PC-9 (cell line): ENCODE measurements at regions not wholly inside any gene's neighbourhood (a gene's known extent, or its start where the extent isn't known, plus 50 kb on each side); places are given as distances from the start of the nearest gene placed in this dataset.

Experiments used
- BruUV-seq: library from RNA; stranded (reverse); fragments of 400-500 nt; replicated peaks from 2 replicates; lab custom pipeline; 2021; lab: Mats Ljungman, UMichigan
- CTCF ChIA-PET: fragments of 300-600 bp; sonication (Branson Sonifier 250); formaldehyde crosslinking; loops from one replicate; lab custom pipeline; 2022; ENCODE audit warnings: antibody characterized with exemption; lab: Charles Lee
- POLR2A ChIA-PET: fragments of 300-600 bp; sonication (Branson Sonifier 250); formaldehyde crosslinking; loops from one replicate; lab custom pipeline; 2022; ENCODE audit warnings: antibody characterized with exemption; ENCODE audit not compliant: unreplicated experiment; lab: Charles Lee
- DNase-seq, 2 experiments: peaks; one replicate each; pipeline versions ENCODE4 v3.0.0 to v3.0.0-alpha.2; 2015 to 2022; ENCODE audit warnings: mixed read lengths in 1 of 2
- H2AFZ ChIP-seq: fragments of 200-600 bp; sonication (generic); 2 replicates; pipeline ENCODE4 v1.8.1; 2017; ENCODE audit warnings: antibody characterized with exemption
- H3F3A ChIP-seq: fragments of 200-600 bp; sonication (generic); 2 replicates; pipeline ENCODE4 v1.8.1; 2017; ENCODE audit warnings: antibody characterized with exemption, mild to moderate bottlenecking, low read depth; ENCODE audit not compliant: insufficient read depth
- H3K27ac ChIP-seq: fragments of 200-600 bp; sonication (generic); 2 replicates; pipeline ENCODE4 v1.6.1; 2016; ENCODE audit warnings: mixed run types
- H3K27me3 ChIP-seq: fragments of 200-600 bp; sonication (generic); 2 replicates; pipeline ENCODE4 v1.6.1; 2016; ENCODE audit warnings: low read depth, mixed run types; ENCODE audit not compliant: insufficient read depth
- H3K36me3 ChIP-seq: fragments of 200-600 bp; sonication (generic); 2 replicates; pipeline ENCODE4 v1.6.1; 2016; ENCODE audit warnings: low read depth, mixed run types
- H3K4me1 ChIP-seq: fragments of 200-600 bp; sonication (generic); replicated peaks from 2 replicates; pipeline ENCODE4 v1.6.1; 2016; ENCODE audit warnings: mixed run types; ENCODE audit not compliant: insufficient read depth
- H3K4me2 ChIP-seq: fragments of 200-600 bp; sonication (generic); 2 replicates; pipeline ENCODE4 v1.6.1; 2017; ENCODE audit warnings: mixed run types
- H3K4me3 ChIP-seq: fragments of 200-600 bp; sonication (generic); 2 replicates; pipeline ENCODE4 v1.6.1; 2016; ENCODE audit warnings: mixed run types
- H3K79me2 ChIP-seq: fragments of 200-600 bp; sonication (generic); 2 replicates; pipeline ENCODE4 v1.6.1; 2017; ENCODE audit warnings: low read depth, mixed run types
- H3K9me2 ChIP-seq: fragments of 200-600 bp; sonication (generic); 2 replicates; pipeline ENCODE4 v1.8.1; 2017; ENCODE audit warnings: mild to moderate bottlenecking; ENCODE audit not compliant: insufficient read depth
- H3K9me3 ChIP-seq: fragments of 200-600 bp; sonication (generic); 2 replicates; pipeline ENCODE4 v1.8.1; 2016; ENCODE audit warnings: low read depth; ENCODE audit not compliant: insufficient read depth
- H4K20me1 ChIP-seq: fragments of 200-600 bp; sonication (generic); 2 replicates; pipeline ENCODE4 v1.8.1; 2017; ENCODE audit not compliant: insufficient read depth
- EZH2 ChIP-seq: fragments of 200-600 bp; sonication (generic); IDR thresholded peaks from 2 replicates; pipeline ENCODE4 v1.8.0; 2017; ENCODE audit warnings: antibody characterized with exemption, low read depth
- intact Hi-C: fragments of 100-400 bp; cut with micrococcal nuclease; formaldehyde crosslinking; loops from one replicate; pipeline ENCODE4 v1.10.0; 2022; ENCODE audit not compliant: unreplicated experiment
- TF ChIP-seq, protein P1 (sequence below): fragments of 200-600 bp; sonication (generic); conservative IDR thresholded peaks from 2 replicates; pipeline ENCODE4 v1.6.1; 2017; ENCODE audit warnings: mixed run types, antibody characterized with exemption, mild to moderate bottlenecking, moderate library complexity

- Histone ChIP-seq H3F3A (no peaks in the 10 kb centered on the region), H3K79me2 (no peaks in the 10 kb centered on the region), H3K4me1 (no peaks in the 10 kb centered on the region), H2AFZ (no peak overlapping the region), H3K36me3 (no peaks in the 10 kb centered on the region), H3K4me2 (no peak overlapping the region), H3K9me2 (no peaks in the 10 kb centered on the region), H3K27me3 (no peaks in the 10 kb centered on the region), H3K4me3 (no peak overlapping the region), H4K20me1 (no peaks in the 10 kb centered on the region), H3K27ac (no peak overlapping the region), H3K9me3 (no peaks in the 10 kb centered on the region)
- CTCF ChIA-PET: no interaction called here
- no peak for DNase-seq
- intact Hi-C loops: no loop called here
- no TSS peak for BruUV-seq
- POLR2A ChIA-PET: interaction anchor here (0.7 kb wide), 1 partner anchor 716 kb away, joined by 3 read pairs; no protein-coding TSS in a partner anchor
- no peak for TF ChIP-seq EZH2
These were observed 298.4 kb downstream of the FSIP2 start for GRCh38 chr2:186036862-186037449.

DNA sequence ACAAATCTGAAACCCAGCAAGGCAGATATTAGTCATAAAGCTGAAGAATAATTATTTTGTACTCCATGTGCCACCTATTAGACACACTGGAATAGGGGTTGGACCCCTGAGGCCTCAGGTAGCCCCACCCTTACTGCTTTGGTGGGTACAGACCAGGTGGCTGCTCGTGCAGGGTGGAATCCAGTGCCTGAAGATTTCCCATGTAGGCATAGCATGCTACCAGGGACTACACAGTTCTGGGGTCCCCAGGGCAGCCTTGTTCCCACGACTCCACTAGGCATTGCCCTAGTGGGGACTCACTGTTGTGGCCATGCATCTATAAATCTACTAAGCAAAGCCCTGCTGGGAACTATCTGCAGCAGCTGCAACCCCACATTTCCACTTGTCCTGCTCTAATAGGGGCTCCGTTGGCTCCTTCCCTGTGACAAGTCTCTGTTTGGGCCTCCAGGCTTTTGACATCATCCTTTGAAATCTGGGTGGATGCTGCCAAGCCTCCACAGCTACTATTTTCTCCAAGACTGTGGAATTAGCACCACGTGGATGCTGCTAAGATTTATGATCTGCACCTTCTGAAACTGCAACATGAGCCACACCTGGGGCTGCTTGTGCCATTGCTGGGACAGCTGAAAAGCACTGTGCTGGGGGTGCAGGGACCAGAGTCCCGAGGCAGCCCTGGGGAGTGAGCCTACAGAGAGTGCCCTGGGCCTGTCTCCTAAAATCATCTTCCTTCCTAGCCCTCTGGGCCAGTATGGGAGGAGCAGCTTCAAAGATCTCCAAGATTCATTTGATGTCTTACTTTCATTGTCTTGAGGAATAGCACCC, 303.8 kb downstream of the FSIP2 start:
- no TSS peak for BruUV-seq
- no peak for TF ChIP-seq EZH2
- TF ChIP-seq, protein P1, sequence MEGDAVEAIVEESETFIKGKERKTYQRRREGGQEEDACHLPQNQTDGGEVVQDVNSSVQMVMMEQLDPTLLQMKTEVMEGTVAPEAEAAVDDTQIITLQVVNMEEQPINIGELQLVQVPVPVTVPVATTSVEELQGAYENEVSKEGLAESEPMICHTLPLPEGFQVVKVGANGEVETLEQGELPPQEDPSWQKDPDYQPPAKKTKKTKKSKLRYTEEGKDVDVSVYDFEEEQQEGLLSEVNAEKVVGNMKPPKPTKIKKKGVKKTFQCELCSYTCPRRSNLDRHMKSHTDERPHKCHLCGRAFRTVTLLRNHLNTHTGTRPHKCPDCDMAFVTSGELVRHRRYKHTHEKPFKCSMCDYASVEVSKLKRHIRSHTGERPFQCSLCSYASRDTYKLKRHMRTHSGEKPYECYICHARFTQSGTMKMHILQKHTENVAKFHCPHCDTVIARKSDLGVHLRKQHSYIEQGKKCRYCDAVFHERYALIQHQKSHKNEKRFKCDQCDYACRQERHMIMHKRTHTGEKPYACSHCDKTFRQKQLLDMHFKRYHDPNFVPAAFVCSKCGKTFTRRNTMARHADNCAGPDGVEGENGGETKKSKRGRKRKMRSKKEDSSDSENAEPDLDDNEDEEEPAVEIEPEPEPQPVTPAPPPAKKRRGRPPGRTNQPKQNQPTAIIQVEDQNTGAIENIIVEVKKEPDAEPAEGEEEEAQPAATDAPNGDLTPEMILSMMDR: no peak

DNA sequence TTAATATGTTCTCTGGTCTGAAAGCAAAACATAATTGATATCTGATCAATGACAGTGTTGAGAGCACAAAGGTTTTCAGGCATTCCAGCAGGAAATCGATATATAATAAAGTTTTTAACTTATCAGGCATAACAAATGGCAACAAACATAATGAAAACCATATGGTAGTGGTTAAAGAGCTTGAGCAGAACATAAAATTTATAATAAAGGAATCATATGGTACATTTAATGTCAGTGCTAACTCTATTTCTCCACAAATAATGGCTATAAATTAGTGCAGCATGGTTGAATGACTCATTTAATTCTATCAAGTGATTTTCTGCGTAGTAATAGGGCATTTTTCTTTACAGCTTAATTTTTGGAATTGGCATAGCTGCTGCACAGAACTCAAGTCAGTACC, 306.2 kb downstream of the FSIP2 start:
- intact Hi-C loops: no loop called here
- Histone ChIP-seq H3K4me1 (no peaks in the 10 kb centered on the region), H3K9me3 (no peaks in the 10 kb centered on the region), H3F3A (no peaks in the 10 kb centered on the region), H3K36me3 (no peaks in the 10 kb centered on the region), H3K4me2 (no peak overlapping the region), H3K27me3 (no peaks in the 10 kb centered on the region), H4K20me1 (no peaks in the 10 kb centered on the region), H3K4me3 (no peak overlapping the region), H2AFZ (no peak overlapping the region), H3K27ac (no peak overlapping the region), H3K79me2 (no peaks in the 10 kb centered on the region), H3K9me2 (no peaks in the 10 kb centered on the region)
- POLR2A ChIA-PET: no interaction called here
- TF ChIP-seq, protein P1: no peak
- TF ChIP-seq EZH2: no peak
- BruUV-seq: no TSS peak
- no peak for DNase-seq
- CTCF ChIA-PET: no interaction called here

More for the DNA sequence above, 303.8 kb downstream of the FSIP2 start:
- Histone ChIP-seq H3K27ac (no peak overlapping the region), H3K36me3 (no peaks in the 10 kb centered on the region), H3K9me3 (no peaks in the 10 kb centered on the region), H2AFZ (no peak overlapping the region), H4K20me1 (no peaks in the 10 kb centered on the region), H3K27me3 (no peaks in the 10 kb centered on the region), H3K4me1 (no peaks in the 10 kb centered on the region), H3K79me2 (no peaks in the 10 kb centered on the region), H3K4me3 (no peak overlapping the region), H3K4me2 (no peak overlapping the region), H3K9me2 (no peaks in the 10 kb centered on the region), H3F3A (no peaks in the 10 kb centered on the region)
- ChIA-PET POLR2A (no interaction called here), CTCF (no interaction called here)
- intact Hi-C loops: no loop called here
- DNase-seq: no peak
